ENCODE measurements at regions not wholly inside any gene's neighbourhood (a gene's known extent, or its start where the extent isn't known, plus 50 kb on each side); places are given as distances from the start of the nearest gene placed in this dataset.
A peak's percentile ranks its signal among the peaks of the same experiment; 100 is the strongest.

GRCh38 chr1:244937099-244937498 is 72.8 kb upstream of the HNRNPU start:
- no peak for DNase-seq (ENCODE audit: extremely low read depth, insufficient read length)
- no peak for TF ChIP-seq CTCF (IDR thresholded peaks at IDR 0.05; ENCODE audit: insufficient read depth, low read length, poor library complexity, severe bottlenecking)
- Histone ChIP-seq H3K4me3 (replicated peaks; ENCODE audit: low read depth, low read length) (no peak overlapping the region), H3K36me3 (ENCODE audit: control insufficient read depth, insufficient read depth, low read length) (no peaks in the 10 kb centered on the region), H3K27me3 (replicated peaks; ENCODE audit: control insufficient read depth, insufficient read depth, low read length) (no peaks in the 10 kb centered on the region)

- peak; percentile 56 for DNase-seq (ENCODE audit: extremely low read depth, insufficient read length)
- no peak overlapping the region for H3K4me3 ChIP-seq (replicated peaks; ENCODE audit: low read depth, low read length)
- no peaks in the 10 kb centered on the region for H3K27me3 ChIP-seq (replicated peaks; ENCODE audit: control insufficient read depth, insufficient read depth, low read length)
- no peak for TF ChIP-seq CTCF (IDR thresholded peaks at IDR 0.05; ENCODE audit: insufficient read depth, low read length, poor library complexity, severe bottlenecking)
- H3K36me3 ChIP-seq (ENCODE audit: control insufficient read depth, insufficient read depth, low read length): no peaks in the 10 kb centered on the region
Measured at GRCh38 chr1:244920911-244921761, 56.8 kb upstream of the HNRNPU start.

GRCh38 chr1:244919320-244920282 is 55.3 kb upstream of the HNRNPU start:
- no peaks in the 10 kb centered on the region for H3K36me3 ChIP-seq (ENCODE audit: control insufficient read depth, insufficient read depth, low read length)
- TF ChIP-seq CTCF (IDR thresholded peaks at IDR 0.05; ENCODE audit: insufficient read depth, low read length, poor library complexity, severe bottlenecking): no peak
- DNase-seq (ENCODE audit: extremely low read depth, insufficient read length): peak; percentile 58
- no peaks in the 10 kb centered on the region for H3K27me3 ChIP-seq (replicated peaks; ENCODE audit: control insufficient read depth, insufficient read depth, low read length)
- peak overlapping the region; percentile 49 for H3K4me3 ChIP-seq (replicated peaks; ENCODE audit: low read depth, low read length)

GRCh38 chr1:244918421-244919319 is 54.3 kb upstream of the HNRNPU start:
- peak; percentile 89 for DNase-seq (ENCODE audit: extremely low read depth, insufficient read length)
- TF ChIP-seq CTCF (IDR thresholded peaks at IDR 0.05; ENCODE audit: insufficient read depth, low read length, poor library complexity, severe bottlenecking): no peak
- H3K4me3 ChIP-seq (replicated peaks; ENCODE audit: low read depth, low read length): peak overlapping the region; percentile 61
- no peaks in the 10 kb centered on the region for H3K27me3 ChIP-seq (replicated peaks; ENCODE audit: control insufficient read depth, insufficient read depth, low read length)
- no peaks in the 10 kb centered on the region for H3K36me3 ChIP-seq (ENCODE audit: control insufficient read depth, insufficient read depth, low read length)

- no peak for DNase-seq (ENCODE audit: extremely low read depth, insufficient read length)
- no peak for TF ChIP-seq CTCF (IDR thresholded peaks at IDR 0.05; ENCODE audit: insufficient read depth, low read length, poor library complexity, severe bottlenecking)
- H3K4me3 ChIP-seq (replicated peaks; ENCODE audit: low read depth, low read length): no peak overlapping the region
- no peaks in the 10 kb centered on the region for H3K36me3 ChIP-seq (ENCODE audit: control insufficient read depth, insufficient read depth, low read length)
- H3K27me3 ChIP-seq (replicated peaks; ENCODE audit: control insufficient read depth, insufficient read depth, low read length): no peaks in the 10 kb centered on the region
Measured at GRCh38 chr1:244917073-244917670, 52.8 kb upstream of the HNRNPU start.

Measured in GM06990 (cell line).